ENCODE measurements at regions not wholly inside any gene's neighbourhood (a gene's known extent, or its start where the extent isn't known, plus 50 kb on each side); places are given as distances from the start of the nearest gene placed in this dataset.
"Not testable (repeated sequence)": the region's sequence is repeated elsewhere in the genome, so short reads cannot be mapped to it uniquely, and the experiment has no call there.

DNA sequence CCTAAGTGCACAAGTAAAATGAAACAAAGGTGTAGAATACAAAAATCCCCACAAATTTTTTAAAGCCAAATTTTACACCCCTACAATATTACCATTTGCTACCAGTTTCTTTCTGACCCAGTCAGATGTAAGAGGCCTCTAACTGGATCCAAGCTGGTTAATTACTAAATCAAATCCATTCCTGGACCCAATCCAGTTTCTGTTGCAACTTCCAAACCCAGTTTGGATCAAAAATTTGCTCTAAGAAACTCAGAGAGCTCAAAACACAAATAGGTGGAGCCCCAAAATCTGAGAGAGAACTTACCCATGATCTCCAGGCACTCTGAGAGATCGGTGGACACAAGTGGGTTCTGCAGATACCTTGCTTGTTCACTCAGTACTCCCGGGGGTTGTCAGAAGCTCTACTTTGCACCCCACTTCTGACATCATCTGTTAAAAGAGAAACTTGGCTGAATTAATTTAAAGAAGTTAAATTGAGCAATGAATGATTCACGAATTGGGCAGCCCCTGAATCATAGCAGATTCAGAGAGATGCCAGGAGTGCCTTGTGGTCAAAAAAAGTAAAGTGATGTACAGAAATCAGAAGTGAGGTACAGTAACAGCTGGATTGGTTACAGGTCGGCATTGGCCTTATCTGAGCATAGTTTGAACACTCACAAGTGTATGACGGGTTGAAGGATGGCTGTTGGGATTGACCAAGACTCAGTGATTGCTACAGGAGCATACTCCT lies 448.0 kb downstream of the KCNT2 start:
- DNase-seq = peak; percentile 75

DNA sequence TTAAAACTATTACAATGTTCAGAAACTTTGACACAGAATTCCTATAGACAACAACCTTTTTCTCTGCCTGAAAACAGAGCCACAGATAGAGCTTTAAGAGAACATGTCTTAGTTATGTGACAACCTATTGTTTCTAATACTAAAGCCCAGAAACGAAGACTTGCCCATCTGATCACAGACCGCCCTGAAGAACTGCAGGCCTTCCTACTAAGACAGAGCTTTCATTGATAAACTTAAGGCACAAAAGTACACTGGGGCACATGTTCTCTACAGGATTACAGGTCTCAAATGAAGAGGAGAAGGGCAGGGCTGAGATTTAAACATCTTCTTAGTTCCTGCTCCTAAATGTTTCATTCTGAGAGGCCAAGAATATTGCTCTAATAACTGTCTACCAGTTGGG lies 452.7 kb downstream of the KCNT2 start:
- DNase-seq = no peak

DNA sequence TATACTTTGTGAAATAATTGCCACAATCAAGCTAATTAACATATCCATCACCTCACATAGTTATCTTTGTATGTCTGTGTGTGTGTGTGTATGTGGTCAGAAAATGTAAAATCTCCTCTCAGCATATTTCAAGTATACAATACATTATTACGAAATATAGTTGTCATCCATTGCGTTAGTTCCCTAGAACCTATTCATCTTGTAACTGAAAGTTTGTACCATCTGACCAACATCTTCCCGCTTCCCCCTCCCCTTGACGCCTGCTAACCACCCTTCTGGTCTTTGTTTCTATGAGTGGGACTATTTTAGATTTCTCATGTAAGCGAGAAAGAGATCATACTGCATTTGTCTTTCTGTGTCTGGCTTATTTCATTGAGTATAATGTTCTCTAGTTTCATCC lies 455.3 kb downstream of the KCNT2 start:
- no peak for DNase-seq

DNA sequence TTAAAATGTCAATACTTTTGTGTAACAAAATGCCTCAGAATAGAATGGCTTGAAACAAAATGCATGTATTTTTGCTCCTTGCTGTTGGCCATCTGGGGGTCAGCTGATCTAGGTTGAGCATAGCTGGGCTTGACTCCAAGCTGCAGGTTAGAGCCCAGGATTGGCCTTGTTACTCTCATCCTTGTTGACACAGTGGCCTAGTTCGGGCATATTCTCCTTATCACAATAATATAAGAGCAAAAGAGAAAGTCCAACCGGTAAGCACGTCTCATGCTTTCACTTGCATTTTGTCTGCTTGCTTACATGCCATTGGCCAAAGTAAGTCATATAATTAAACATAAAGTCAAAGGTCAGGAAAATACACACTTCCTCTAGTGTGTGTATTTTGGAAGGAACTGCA lies 456.2 kb downstream of the KCNT2 start:
- no peak for DNase-seq

DNA sequence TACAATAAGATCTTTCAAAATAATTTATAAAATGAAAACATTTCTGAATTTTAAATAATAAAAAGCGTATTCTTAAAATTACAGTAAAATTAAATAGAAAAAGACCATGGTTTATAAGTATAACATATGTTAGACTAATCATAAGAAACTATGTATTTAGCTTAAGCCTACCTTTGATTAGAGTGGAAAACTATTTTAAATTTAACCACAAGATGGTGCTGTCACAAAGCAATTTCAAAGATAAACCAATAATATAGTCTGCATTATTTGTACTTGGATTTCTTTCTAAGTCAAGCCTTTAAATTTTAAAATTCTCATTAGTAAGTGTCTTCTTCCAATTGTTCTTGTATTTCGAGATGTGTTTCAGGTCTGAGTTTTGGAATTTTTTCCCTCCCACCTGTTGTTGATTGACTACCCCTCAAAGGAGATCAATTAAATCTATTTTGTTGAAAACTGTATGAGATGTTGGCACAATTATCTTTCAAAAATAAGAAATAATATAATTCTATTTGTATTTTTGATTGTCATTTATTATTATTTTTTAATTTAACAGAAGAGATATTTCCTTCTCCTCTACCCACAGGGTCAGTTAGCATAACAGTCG lies 459.8 kb downstream of the KCNT2 start:
- DNase-seq = peak; percentile 54

DNA sequence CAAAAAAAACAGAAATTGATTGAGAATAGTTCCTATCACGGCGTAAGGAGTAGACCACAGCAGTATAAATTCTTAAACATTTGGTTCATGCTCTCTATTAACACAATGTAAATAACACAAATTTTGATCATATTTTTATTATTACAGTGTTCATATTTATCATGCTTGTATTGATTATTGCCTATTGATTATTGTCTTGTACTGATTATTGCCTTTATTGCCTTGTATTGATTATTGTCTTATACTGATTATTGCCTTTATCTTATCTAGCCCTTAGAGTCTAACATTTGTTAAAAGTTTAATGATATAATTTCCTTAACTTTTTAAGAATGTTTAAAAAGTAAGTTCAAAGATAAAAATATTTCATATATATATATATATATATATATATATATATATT lies 460.7 kb downstream of the KCNT2 start:
- no peak for DNase-seq

DNA sequence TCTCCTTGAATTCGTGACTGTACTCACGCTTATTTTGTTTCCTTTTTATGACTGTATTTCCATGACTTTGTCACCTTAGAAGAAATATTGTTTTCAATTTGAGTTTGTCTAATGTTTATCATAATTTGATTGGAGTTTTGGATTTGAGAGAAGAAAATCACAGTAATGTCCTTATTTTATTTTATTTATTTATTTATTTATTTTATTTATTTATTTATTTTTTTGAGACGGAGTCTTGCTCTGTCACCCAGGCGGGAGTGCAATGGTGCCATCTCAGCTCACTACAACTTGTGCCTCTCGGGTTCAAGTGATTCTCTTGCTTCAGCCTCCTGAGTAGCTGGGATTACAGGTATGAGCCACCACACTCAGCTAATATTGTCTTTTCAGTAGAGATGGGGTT lies 463.1 kb downstream of the KCNT2 start:
- DNase-seq = not testable (repeated sequence)

DNA sequence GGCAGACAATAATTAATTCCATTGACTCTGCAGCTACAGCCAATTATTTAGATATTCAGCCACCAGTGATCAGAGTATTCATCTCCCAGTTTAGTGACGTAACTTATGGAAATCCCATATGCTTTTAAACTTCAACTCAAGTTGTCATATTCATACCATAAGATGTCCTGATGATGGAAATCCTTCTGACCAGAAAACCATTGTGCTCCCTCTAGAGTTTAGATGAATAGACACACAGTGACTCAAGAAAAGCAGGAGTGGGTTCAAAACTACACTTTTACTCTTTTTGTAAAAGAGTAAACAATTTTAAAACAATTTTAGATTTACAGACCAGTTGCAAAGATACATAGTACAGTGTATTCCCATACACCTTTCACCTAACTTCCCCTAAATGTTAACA lies 463.7 kb downstream of the KCNT2 start:
- DNase-seq = no peak

DNA sequence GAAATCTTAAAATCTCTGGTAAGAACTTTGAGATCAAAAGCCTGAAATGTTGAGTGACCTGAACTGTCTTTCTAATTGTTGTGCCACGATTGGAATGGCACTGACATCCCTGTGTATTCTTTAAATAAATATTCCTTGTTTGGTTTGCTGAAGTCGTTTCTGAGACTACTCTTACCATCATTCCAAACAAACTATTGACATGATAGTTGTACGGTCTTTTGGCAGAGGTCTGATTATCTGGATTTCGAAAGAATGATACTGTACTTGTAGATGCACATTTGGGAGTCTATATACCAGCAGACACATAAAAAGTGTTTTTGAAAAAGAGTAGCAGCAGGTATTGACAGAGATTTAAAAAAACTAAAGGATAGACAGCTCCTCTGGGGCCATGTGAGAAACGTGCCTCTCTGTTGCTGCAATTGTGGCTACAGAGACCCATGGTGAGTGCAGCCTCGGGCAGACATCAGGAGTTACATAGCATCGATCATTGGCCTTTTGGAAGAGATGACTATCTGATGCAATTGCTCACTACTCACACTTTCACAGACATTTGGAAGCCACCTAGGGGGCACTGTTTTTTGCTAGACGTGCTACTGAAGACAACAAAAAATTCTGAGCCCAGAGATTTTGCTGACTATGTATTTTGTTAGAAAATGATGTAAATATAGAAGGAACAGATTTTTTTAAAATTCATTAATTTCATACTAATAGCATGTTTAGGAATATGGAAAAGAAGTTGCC lies 464.5 kb downstream of the KCNT2 start:
- DNase-seq = peak; percentile 8

DNA sequence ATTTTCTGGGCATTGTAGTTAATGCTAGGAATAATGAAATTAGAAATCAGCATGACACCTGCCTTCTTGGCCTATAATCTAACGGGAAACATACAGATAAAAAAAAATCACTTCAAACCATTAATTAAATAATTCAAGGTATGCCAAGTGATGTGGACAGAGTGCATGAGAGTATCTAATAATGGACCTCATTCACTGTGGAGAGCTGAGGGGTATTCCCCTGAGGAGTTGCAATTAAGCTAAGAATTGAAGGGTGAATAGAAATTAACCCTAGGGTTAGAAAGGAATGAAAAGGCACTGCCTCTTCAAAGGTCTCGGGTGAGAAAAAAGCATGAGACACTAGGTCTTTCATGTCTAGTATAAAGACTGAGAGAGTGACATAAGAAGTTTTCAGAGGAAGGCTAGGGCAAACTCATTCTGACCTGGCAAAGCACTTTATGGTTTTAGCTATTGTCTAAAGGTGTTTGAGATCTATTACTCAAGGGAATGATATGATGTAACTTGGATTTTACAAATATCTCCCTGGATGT lies 466.1 kb downstream of the KCNT2 start:
- no peak for DNase-seq

DNA sequence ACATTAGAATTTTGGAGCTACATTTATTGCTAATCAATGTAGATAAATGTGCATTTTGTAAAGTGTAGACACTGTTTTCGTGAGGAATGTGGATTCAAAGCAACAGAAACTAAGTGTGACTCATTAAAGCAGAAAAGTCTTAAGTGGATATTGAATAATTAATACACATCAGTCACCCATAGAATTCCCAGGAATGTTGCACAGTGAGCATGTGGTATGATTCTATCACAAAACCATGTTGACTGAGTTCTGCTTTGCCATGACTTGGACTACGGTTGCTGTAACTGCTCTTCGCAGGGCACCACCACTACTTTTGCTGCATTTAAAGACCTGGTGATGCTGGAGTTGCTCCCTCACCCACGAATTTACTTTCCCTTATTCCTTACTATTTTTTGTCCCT lies 471.8 kb downstream of the KCNT2 start:
- DNase-seq = no peak

DNA sequence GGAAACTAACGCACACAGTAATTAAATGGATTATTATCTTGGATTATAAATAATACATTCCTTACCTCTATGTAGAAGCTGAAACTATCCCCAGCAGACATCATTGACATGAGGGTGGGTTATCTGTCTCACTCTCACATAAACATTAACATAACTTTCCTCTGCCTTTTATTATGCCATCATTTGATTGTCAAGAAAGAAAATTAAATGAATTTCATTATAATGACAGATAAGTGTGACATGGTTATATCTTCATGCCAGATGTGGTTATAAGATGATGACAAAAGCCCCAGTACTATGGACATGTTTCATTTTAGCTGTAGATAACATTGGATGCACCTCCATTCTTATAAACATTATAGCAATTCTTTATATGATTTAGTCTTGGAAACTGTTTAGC lies 476.5 kb downstream of the KCNT2 start:
- no peak for DNase-seq

DNA sequence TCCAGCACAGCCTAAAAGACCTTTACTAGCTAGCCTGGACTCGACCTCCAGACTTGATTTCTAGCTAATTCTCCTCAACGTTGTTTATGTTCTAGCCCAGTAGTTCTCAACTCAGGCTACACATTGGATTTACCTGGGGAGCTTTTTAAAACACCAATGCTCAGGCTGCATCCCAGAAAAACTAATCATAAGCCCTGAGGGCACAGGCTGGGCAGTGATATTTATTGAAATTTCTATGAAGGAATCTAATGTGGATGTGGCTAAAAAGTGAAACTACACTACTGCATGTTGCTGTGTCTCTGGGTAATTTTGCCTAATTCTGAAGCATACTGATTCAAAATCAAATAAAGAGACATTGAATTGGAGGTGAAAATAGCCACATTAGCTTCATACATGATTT lies 479.4 kb downstream of the KCNT2 start:
- DNase-seq = no peak

DNA sequence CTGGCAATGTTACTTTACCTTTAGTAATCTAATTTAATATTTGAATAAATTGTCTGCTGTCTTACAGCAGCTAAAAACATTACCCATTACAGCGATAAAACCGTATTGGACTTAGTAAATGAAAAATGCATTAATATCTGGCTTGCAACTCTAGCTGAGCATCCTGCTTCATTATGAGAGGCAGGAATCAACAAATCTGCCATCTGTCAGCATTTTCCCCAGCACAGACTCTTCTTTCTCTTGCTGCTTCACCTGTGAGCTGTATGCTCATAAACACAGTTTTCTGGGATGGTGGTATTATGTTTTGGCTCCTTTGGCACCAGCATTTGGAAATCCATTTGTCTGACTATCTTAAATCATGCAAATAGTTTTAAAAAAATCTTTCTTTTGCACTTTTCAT lies 487.1 kb downstream of the KCNT2 start:
- DNase-seq = no peak

DNA sequence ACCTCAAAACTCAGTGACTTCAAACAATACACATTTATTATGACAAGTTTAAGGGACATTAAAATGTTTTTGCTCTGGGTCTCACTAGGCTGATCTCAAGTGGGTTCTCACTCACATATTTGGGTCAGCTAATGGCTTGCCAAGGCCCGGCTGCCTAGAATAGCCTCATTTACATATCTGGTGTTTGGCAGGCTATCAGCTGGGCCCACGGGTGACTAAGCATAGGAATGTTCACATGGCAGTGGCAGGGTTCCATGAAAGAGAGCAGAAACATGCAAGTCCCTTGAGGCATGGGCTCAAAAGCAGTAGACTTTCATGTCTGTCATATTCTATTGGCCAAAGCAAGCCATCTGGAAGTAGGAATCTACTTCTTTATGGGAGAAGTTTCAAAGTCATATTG lies 492.6 kb downstream of the KCNT2 start:
- DNase-seq = peak; percentile 72

DNA sequence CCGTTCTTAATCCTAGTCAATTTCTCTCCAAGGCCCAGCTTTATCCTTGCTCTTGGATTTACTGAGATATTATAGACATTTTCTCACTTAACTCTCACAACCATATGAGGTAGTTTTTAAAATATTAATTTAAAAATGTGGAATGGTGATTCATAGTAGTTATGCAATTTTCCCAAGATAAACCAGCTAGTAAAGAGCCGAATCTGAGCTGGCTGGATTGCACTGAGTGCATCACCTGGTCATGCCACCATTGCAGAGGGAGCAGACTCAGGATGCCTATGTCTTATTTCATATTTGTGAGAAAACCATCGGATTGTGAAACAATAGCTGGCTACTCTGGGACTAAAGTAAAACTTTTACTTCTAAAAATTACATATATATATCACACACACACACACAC lies 494.0 kb downstream of the KCNT2 start:
- DNase-seq = no peak

DNA sequence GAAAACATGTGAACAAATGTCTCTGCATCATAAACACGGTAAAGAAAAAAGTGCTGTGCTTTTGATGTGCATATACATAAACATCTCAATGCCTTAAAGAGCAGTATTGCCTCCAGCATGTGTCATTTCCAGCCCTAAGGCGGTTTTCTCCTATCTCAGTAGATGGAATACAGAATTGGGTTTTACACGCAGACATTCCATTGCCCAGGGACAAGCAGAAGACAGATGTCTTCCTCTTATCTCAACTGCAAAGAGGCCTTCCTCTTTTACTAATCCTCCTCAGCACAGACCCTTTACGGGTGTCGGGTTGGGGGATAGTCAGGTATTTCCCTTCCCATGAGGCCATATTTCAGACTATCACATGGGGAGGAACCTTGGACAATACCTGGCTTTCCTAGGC lies 499.2 kb downstream of the KCNT2 start:
- DNase-seq = not testable (repeated sequence)

DNA sequence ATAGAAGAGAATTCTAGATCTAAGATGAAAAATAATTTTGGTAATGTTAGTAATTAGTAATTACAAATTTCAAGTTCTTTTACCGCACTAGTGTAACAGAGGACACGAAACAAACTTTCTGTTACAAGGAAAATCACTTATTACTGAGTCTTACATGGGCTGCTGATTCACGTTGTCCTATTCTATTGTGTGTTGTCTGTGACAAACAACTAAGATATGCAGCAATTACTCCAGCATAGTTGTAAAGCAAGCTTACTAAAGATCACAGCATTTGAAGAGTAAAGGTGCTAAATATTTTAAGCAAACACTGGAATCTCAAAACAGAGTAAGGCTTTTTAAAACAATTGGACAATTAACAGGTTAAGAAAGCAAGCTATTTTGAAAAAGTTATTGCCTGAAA lies 502.3 kb downstream of the KCNT2 start:
- no peak for DNase-seq

DNA sequence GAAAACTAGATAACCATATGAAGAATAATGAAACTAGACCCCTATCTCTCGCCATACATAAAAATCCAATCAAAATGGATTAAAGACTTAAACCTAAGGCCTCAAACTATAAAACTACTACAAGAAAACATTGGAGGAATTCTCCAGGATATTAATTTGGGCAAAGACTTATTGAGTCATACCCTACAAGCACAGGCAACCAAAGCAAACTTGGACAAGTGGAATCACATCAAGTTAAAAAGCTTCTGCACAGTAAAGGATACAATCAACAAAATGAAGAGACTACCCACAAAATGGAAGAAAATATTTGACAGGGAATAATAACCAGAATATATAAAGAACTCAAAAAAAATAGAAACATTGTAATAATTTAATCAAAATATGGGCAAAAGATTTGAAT lies 505.4 kb downstream of the KCNT2 start:
- no peak for DNase-seq

DNA sequence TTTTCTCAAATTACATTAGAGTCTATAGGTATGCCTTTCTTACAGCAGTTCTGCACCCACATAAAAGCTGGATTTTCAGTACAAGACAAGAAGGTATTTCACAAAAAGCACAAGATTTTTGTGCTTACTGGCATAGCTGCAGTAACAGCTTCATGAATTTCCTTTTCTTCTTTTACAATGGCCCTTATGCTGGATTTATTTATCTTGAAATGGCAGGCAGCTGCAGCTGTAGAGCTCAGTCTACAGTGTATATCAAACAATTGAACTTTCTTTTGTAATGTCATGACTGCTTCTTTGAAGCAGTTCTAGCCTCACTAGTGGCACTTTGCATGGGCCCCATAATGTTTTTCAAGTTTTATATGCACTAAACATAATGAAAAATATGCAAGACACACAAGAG lies 510.2 kb downstream of the KCNT2 start:
- no peak for DNase-seq

DNA sequence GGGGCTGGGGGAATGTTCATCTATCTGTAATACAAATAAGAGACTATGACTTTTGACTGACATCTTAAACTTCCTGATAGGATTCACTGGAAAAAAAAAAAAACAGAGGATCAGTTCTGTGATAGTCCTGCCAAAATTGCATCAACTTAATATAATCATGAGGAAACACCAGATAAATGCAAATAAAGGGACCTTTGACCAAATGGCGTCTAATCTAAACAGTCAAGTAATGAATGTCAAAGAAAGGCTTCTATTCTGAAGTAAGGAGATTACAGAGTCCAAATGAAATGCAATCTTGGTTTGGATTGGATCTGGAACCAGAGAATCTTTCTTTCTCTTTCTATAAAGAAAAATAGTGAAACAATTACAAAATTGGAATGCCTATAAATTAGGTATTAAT lies 513.4 kb downstream of the KCNT2 start:
- no peak for DNase-seq

DNA sequence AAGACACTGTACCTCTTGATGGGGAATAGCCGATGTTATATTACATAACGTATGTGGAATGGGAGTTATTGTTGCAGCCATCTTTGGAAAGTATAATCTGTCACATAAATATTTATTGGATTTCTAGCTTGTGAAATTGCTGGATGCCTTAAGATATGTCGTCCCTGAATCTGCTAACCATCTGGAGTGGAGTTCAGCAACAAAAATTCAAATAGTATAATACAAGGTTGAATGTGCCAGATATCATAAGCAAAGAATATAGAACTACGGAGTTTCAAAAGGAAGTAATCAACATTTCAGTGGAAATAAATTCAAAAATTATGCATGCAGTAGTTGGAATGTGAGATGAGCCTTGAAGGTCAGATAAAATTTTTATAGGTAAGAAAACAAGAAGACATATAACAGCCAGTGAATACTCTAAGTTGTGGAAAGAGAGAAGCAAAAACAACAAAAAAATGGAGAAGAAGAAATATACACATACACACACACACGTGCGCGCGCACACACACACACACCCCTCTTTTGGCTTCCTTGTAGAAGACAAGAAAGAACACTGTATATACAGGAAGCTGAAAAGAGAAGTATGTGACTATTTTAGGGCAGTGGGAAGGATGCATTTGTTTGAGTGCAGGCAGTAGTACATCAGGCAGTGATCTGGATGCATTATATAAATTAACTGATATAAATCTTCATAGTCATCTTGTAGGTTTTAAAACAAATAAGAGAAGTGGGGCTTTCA lies 516.7 kb downstream of the KCNT2 start:
- DNase-seq = no peak

DNA sequence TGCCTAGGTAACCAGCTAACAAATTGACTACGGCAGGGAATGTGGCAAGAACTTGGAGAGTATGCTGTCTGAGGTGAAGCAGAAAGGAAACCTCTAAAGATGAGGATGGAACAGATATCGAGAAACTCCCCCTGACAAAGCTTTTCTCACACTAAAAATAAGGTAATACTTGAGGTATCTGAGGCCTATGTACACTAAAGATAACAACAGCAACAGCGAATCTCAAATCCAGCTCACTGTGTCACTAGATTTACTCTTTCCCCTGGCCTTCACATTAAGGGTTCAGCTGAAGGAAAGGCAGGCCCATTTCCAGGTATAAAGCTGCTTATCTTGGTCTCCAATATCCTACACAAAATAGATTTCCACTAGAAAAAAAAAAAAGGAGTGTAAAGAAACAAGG lies 518.0 kb downstream of the KCNT2 start:
- no peak for DNase-seq

Measured in fibroblast of upper back skin (primary cell).